ENCODE measurements at regions not wholly inside any gene's neighbourhood (a gene's known extent, or its start where the extent isn't known, plus 50 kb on each side); places are given as distances from the start of the nearest gene placed in this dataset.
"Not testable (repeated sequence)": the region's sequence is repeated elsewhere in the genome, so short reads cannot be mapped to it uniquely, and the experiment has no call there.

DNA sequence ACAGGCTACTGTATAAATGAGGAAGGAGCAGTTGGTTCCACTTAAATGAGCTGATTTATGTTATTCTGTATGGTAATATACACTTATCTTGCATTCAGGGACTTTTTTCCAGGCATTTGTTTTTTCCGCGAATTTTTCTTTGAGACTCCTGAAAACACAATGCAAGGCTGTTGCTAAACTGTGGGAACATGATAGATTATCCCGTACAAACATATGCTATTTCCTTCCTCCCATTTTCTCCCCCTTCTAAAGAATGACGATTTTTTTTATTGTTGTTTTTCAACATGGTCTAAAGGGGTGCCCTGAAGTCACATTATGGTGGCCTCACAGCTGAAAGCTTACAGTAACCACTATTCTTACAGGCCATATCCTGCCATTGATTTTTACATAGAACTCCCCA is 523.9 kb upstream of the NRP1 start:
- H3K9me3 ChIP-seq = no peaks in the 10 kb centered on the region
- DNase-seq (no peak), ATAC-seq (no peak)
- intact Hi-C loops (cut with DNase I, micrococcal nuclease) = no loop called here
- TF ChIP-seq, protein P1, sequence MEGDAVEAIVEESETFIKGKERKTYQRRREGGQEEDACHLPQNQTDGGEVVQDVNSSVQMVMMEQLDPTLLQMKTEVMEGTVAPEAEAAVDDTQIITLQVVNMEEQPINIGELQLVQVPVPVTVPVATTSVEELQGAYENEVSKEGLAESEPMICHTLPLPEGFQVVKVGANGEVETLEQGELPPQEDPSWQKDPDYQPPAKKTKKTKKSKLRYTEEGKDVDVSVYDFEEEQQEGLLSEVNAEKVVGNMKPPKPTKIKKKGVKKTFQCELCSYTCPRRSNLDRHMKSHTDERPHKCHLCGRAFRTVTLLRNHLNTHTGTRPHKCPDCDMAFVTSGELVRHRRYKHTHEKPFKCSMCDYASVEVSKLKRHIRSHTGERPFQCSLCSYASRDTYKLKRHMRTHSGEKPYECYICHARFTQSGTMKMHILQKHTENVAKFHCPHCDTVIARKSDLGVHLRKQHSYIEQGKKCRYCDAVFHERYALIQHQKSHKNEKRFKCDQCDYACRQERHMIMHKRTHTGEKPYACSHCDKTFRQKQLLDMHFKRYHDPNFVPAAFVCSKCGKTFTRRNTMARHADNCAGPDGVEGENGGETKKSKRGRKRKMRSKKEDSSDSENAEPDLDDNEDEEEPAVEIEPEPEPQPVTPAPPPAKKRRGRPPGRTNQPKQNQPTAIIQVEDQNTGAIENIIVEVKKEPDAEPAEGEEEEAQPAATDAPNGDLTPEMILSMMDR (IDR thresholded peaks at IDR 0.05) = no peak
- H3K36me3 ChIP-seq (ENCODE audit: low read depth) = no peaks in the 10 kb centered on the region
- no peak overlapping the region for H3K4me3 ChIP-seq
- no peaks in the 10 kb centered on the region for H3K4me1 ChIP-seq (ENCODE audit: low read depth)

DNA sequence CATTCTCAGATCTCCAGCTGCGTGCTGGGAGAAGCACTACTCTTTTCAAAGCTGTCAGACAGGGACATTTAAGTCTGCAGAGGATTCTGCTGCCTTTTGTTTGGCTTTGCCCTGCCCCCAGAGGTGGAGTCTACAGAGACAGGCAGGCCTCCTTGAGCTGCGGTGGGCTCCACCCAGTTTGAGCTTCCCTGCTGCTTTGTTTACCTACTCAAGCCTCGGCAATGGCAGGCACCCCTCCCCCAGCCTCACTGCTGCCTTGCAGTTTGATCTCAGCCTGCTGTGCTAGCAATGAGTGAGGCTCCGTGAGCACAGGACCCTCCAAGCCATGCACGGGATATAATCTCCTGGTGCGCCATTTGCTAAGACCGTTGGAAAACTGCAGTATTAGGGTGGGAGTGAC is 518.8 kb upstream of the NRP1 start:
- H3K36me3 ChIP-seq (ENCODE audit: low read depth); H3K4me1 ChIP-seq (ENCODE audit: low read depth); H3K9me3 ChIP-seq; ATAC-seq; intact Hi-C loops (cut with DNase I, micrococcal nuclease); DNase-seq; H3K4me3 ChIP-seq: not testable (repeated sequence)

DNA sequence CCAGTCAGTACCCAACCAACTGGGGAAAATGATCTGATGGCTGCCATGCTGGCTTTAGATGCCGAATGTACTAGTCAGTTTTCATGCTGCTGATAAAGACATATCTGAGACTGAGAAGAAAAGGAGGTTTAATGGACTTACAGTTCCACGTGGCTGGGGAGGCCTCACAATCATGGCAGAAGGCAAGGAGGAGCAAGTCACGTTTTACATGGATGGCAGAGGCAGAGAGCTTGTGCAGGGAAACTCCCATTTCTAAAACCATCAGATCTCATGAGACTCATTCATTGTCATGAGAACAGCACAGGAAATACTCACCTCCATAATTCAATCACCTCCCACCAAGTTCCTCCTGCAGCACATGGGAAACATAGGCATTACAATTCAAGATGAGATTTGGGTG is 508.9 kb upstream of the NRP1 start:
- no peaks in the 10 kb centered on the region for H3K9me3 ChIP-seq
- intact Hi-C loops (cut with DNase I, micrococcal nuclease) = no loop called here
- DNase-seq = no peak
- H3K4me3 ChIP-seq = no peak overlapping the region
- no peaks in the 10 kb centered on the region for H3K4me1 ChIP-seq (ENCODE audit: low read depth)
- TF ChIP-seq, protein P1 (IDR thresholded peaks at IDR 0.05) = no peak
- H3K36me3 ChIP-seq (ENCODE audit: low read depth) = no peaks in the 10 kb centered on the region
- no peak for ATAC-seq

DNA sequence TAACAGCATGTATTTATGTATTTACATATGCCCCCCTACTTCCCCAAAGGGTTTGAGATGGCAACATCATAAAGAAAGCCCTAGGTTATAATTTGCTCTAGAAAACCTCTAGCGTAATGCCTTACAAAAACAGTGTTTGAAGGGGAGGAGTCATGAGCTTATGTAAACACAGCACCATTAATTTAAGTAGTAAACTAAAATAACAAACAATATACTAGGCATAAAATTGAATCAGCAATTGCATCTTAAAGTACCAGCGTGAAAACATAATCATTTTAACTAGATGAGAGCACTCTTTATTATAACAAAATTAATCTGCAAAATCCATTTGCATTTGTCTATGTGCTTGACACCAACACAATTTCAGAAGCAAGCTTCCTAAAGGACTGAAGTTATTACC is 507.2 kb upstream of the NRP1 start:
- intact Hi-C loops (cut with DNase I, micrococcal nuclease) = no loop called here
- Histone ChIP-seq H3K4me1 (ENCODE audit: low read depth) (no peaks in the 10 kb centered on the region), H3K4me3 (no peak overlapping the region), H3K36me3 (ENCODE audit: low read depth) (no peaks in the 10 kb centered on the region), H3K9me3 (no peaks in the 10 kb centered on the region)
- TF ChIP-seq, protein P1 (IDR thresholded peaks at IDR 0.05) = no peak
- ATAC-seq (no peak), DNase-seq (no peak)

DNA sequence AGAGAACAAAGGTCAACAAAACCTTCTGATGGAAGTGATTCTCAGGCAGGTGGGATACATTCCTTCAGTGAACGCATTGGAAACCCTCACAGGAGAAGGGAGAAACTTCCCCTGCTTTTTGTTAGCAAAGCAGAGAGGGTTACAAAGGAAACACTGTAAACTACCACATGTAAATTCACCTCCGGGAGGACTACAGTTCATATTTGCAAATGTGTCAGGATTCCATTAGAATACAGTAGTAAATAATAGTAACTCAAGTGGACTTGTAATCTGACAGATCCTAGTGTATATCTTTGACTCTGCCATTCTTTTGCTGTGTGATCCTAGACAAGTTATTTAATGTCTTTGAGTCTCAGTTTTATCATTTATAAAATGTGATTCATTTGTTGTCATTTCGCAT is 504.3 kb upstream of the NRP1 start:
- intact Hi-C loops (cut with DNase I, micrococcal nuclease) = no loop called here
- TF ChIP-seq, protein P1 (IDR thresholded peaks at IDR 0.05) = no peak

DNA sequence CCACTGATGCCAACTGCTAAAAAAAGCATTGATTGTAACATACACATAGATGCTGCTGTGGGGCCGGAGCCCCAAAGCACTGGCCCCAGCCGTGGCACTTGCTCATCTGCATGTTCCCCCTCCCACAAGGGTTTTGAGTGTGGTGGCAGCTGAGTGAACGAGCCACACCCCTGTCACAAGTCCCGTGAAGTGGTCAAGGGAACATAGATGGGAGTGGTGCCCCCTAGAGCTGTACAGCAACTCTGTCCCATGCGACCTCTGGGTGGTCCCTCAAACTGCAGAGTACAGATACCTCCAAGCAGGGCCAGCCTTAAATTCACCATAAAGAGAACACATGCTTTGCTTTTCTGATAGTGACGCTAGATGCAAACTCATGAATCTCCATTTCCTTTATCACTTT is 503.3 kb upstream of the NRP1 start:
- H3K4me1 ChIP-seq (ENCODE audit: low read depth) = no peaks in the 10 kb centered on the region
- no peak overlapping the region for H3K4me3 ChIP-seq
- TF ChIP-seq, protein P1 (IDR thresholded peaks at IDR 0.05) = no peak
- H3K9me3 ChIP-seq = no peaks in the 10 kb centered on the region
- no peaks in the 10 kb centered on the region for H3K36me3 ChIP-seq (ENCODE audit: low read depth)
- intact Hi-C loops (cut with DNase I, micrococcal nuclease) = no loop called here
- ATAC-seq (no peak), DNase-seq (no peak)

More for the DNA sequence above, 504.3 kb upstream of the NRP1 start:
- ATAC-seq = no peak
- H3K4me3 ChIP-seq = no peak overlapping the region
- no peaks in the 10 kb centered on the region for H3K9me3 ChIP-seq
- H3K36me3 ChIP-seq (ENCODE audit: low read depth) = no peaks in the 10 kb centered on the region
- H3K4me1 ChIP-seq (ENCODE audit: low read depth) = no peaks in the 10 kb centered on the region
- no peak for DNase-seq

All from mucosa of descending colon (tissue), 3 donors.